SU-DHL-6 (cell line): ENCODE measurements at regions not wholly inside any gene's neighbourhood (a gene's known extent, or its start where the extent isn't known, plus 50 kb on each side); places are given as distances from the start of the nearest gene placed in this dataset.

Source experiments
- H2AFZ ChIP-seq: fragments of 200-600 bp; sonication (generic); 2 replicates; pipeline ENCODE4 v1.6.1; 2014; ENCODE audit warnings: low read depth, mild to moderate bottlenecking, moderate library complexity, mixed read lengths, antibody characterized with exemption, low read length; ENCODE audit not compliant: severe bottlenecking
- H3F3A ChIP-seq: fragments of 200-600 bp; shearing (Covaris generic); 2 replicates; pipeline ENCODE4 v1.6.0; 2016; ENCODE audit warnings: antibody characterized with exemption, mild to moderate bottlenecking; ENCODE audit not compliant: insufficient read depth
- H3K27ac ChIP-seq: fragments of 200-600 bp; sonication (generic); 2 replicates; pipeline ENCODE4 v1.5.1; 2016; ENCODE audit warnings: low read depth, mild to moderate bottlenecking, low read length, moderate library complexity, mixed read lengths
- H3K27me3 ChIP-seq: fragments of 200-600 bp; sonication (generic), shearing (Covaris generic); 2 replicates; pipeline ENCODE4 v1.6.0; 2014; ENCODE audit warnings: mild to moderate bottlenecking, low read length
- H3K36me3 ChIP-seq: fragments of 200-600 bp; sonication (generic); 2 replicates; pipeline ENCODE4 v1.6.1; 2014; ENCODE audit warnings: mild to moderate bottlenecking, low read length, mixed read lengths
- H3K4me2 ChIP-seq: fragments of 300-600, 200-600 bp; shearing (Covaris generic), sonication (generic); 2 replicates; pipeline ENCODE4 v1.6.0; 2014; ENCODE audit warnings: low read length, low read depth, mild to moderate bottlenecking; ENCODE audit not compliant: poor library complexity, severe bottlenecking
- H3K4me3 ChIP-seq: fragments of 200-600 bp; sonication (generic); 2 replicates; pipeline ENCODE4 v1.5.1; 2014; ENCODE audit warnings: antibody characterized with exemption, low read length, mild to moderate bottlenecking, mixed read lengths; ENCODE audit not compliant: insufficient read depth, poor library complexity, severe bottlenecking
- H3K79me2 ChIP-seq: fragments of 200-600 bp; sonication (generic); 2 replicates; pipeline ENCODE4 v1.6.1; 2014; ENCODE audit warnings: mild to moderate bottlenecking, low read length, moderate library complexity; ENCODE audit not compliant: insufficient read depth
- H3K9ac ChIP-seq: fragments of 200-600 bp; sonication (generic); 2 replicates; pipeline ENCODE4 v1.7.0; 2014; ENCODE audit warnings: mild to moderate bottlenecking, low read length
- H3K9me2 ChIP-seq: fragments of 200-600 bp; sonication (generic); replicated peaks from 2 replicates; pipeline ENCODE4 v1.6.1; 2014; ENCODE audit warnings: low read length; ENCODE audit not compliant: insufficient read depth
- H3K9me3 ChIP-seq: fragments of 200-600 bp; sonication (generic); 2 replicates; pipeline ENCODE4 v1.6.1; 2014; ENCODE audit warnings: low read length, mixed read lengths; ENCODE audit not compliant: insufficient read depth
- H4K20me1 ChIP-seq: fragments of 200-600 bp; sonication (generic); 2 replicates; pipeline ENCODE4 v1.6.1; 2014; ENCODE audit warnings: low read depth, mild to moderate bottlenecking, antibody characterized with exemption, low read length, moderate library complexity, mixed read lengths
- CTCF ChIP-seq: fragments of 200-600 bp; sonication (generic); IDR thresholded peaks from one replicate; pipeline ENCODE4 v1.5.1; 2017; ENCODE audit warnings: antibody characterized with exemption, mild to moderate bottlenecking, low read length, moderate library complexity; ENCODE audit not compliant: insufficient read depth, poor library complexity, severe bottlenecking
- EZH2phosphoT487 ChIP-seq: fragments of 200-600 bp; sonication (generic), shearing (Covaris generic); conservative IDR thresholded peaks from 2 replicates; pipeline ENCODE4 v1.6.1; 2018; ENCODE audit warnings: mild to moderate bottlenecking, antibody characterized with exemption, low read length, moderate library complexity, mixed read lengths

GRCh38 chr3:193014902-193015301 lies 97.2 kb upstream of the MB21D2 start:
- H3K9me2 ChIP-seq: no peaks in the 10 kb centered on the region
- H3K27me3 ChIP-seq: no peaks in the 10 kb centered on the region
- H3K9ac ChIP-seq: no peak overlapping the region
- no peak overlapping the region for H3K27ac ChIP-seq
- no peak overlapping the region for H2AFZ ChIP-seq
- 0 out of 2 replicates have a peak, but pooled peaks cover 4% of the 10 kb centered on the region for H3K9me3 ChIP-seq
- H3K79me2 ChIP-seq: no peaks in the 10 kb centered on the region
- H4K20me1 ChIP-seq: no peaks in the 10 kb centered on the region
- no peak overlapping the region for H3K4me2 ChIP-seq
- H3K4me3 ChIP-seq: no peak overlapping the region
- H3F3A ChIP-seq: no peaks in the 10 kb centered on the region
- H3K36me3 ChIP-seq: no peaks in the 10 kb centered on the region
- TF ChIP-seq CTCF: no peak
- TF ChIP-seq EZH2phosphoT487: no peak

GRCh38 chr3:193016437-193016901 lies 98.8 kb upstream of the MB21D2 start:
- Histone ChIP-seq H3K27ac (no peak overlapping the region), H2AFZ (no peak overlapping the region), H3F3A (no peaks in the 10 kb centered on the region), H3K36me3 (no peaks in the 10 kb centered on the region), H3K9ac (no peak overlapping the region), H3K9me2 (no peaks in the 10 kb centered on the region), H4K20me1 (no peaks in the 10 kb centered on the region), H3K79me2 (no peaks in the 10 kb centered on the region), H3K4me2 (no peak overlapping the region), H3K9me3 (0 out of 2 replicates have a peak, but pooled peaks cover 4% of the 10 kb centered on the region), H3K4me3 (no peak overlapping the region), H3K27me3 (no peaks in the 10 kb centered on the region)
- TF ChIP-seq CTCF (no peak), EZH2phosphoT487 (no peak)

GRCh38 chr3:193021506-193022010 lies 103.9 kb upstream of the MB21D2 start:
- no peak overlapping the region for H3K4me3 ChIP-seq
- H3K36me3 ChIP-seq: no peaks in the 10 kb centered on the region
- H3F3A ChIP-seq: no peaks in the 10 kb centered on the region
- H3K9me3 ChIP-seq: no peaks in the 10 kb centered on the region
- H3K27ac ChIP-seq: no peak overlapping the region
- TF ChIP-seq CTCF (no peak), EZH2phosphoT487 (no peak)
- H3K79me2 ChIP-seq: no peaks in the 10 kb centered on the region
- no peaks in the 10 kb centered on the region for H3K9me2 ChIP-seq
- H3K4me2 ChIP-seq: no peak overlapping the region
- no peaks in the 10 kb centered on the region for H3K27me3 ChIP-seq
- no peaks in the 10 kb centered on the region for H4K20me1 ChIP-seq
- no peak overlapping the region for H2AFZ ChIP-seq
- no peak overlapping the region for H3K9ac ChIP-seq
